ENCODE measurements at regions not wholly inside any gene's neighbourhood (a gene's known extent, or its start where the extent isn't known, plus 50 kb on each side); places are given as distances from the start of the nearest gene placed in this dataset.

- TF ChIP-seq RAD21 (IDR thresholded peaks at IDR 0.05; ENCODE audit: low read depth), result no peak
- no peak for TF ChIP-seq TEAD4 (IDR thresholded peaks at IDR 0.05)
- no peak for TF ChIP-seq REST (IDR thresholded peaks at IDR 0.05; ENCODE audit: low read depth)
- no peak for TF ChIP-seq YY1 (IDR thresholded peaks at IDR 0.05; ENCODE audit: low read depth)
- TF ChIP-seq EP300 (IDR thresholded peaks at IDR 0.05; ENCODE audit: borderline replicate concordance), result no peak
- no peak for TF ChIP-seq USF1 (IDR thresholded peaks at IDR 0.05)
- TF ChIP-seq ZBTB7A (IDR thresholded peaks at IDR 0.05; ENCODE audit: low read depth), result no peak
- TF ChIP-seq CREB1 (IDR thresholded peaks at IDR 0.05; ENCODE audit: low read depth), result no peak
- TF ChIP-seq CEBPB (IDR thresholded peaks at IDR 0.05), result no peak
- TF ChIP-seq EGR1 (IDR thresholded peaks at IDR 0.05), result no peak
- TF ChIP-seq NFIC (IDR thresholded peaks at IDR 0.05), result no peak
- no peak for TF ChIP-seq FOXM1 (IDR thresholded peaks at IDR 0.05; ENCODE audit: borderline replicate concordance, low read depth)
Observed at GRCh38 chr2:108167699-108168098, 72.1 kb upstream of the SULT1C3 start.

Measured in Ishikawa (cell line).